A549 (cell line): ENCODE measurements at regions not wholly inside any gene's neighbourhood (a gene's known extent, or its start where the extent isn't known, plus 50 kb on each side); places are given as distances from the start of the nearest gene placed in this dataset.

ENCODE experiments used
- HOXB13 ChIP-seq: fragments of 250-450 bp; sonication (Bioruptor Pico); IDR thresholded peaks from 2 replicates; pipeline ENCODE4 v1.5.0; 2020; ENCODE audit warnings: low read depth, mild to moderate bottlenecking, moderate library complexity
- RARB ChIP-seq: fragments of 250-450 bp; sonication (Bioruptor Pico); IDR thresholded peaks from 2 replicates; pipeline ENCODE4 v1.8.0; 2021; ENCODE audit warnings: mild to moderate bottlenecking, moderate library complexity
- ZFP36 ChIP-seq: fragments of 450-650 bp; IDR thresholded peaks from 2 replicates; pipeline ENCODE4 v1.6.1; 2014; ENCODE audit warnings: borderline replicate concordance; ENCODE audit not compliant: partially characterized antibody
- TF ChIP-seq, protein P1 (sequence below): fragments of >200 bp; sonication (Bioruptor Twin); formaldehyde crosslinking; IDR thresholded peaks from 3 replicates; pipeline ENCODE4 v1.5.1; 2016

DNA sequence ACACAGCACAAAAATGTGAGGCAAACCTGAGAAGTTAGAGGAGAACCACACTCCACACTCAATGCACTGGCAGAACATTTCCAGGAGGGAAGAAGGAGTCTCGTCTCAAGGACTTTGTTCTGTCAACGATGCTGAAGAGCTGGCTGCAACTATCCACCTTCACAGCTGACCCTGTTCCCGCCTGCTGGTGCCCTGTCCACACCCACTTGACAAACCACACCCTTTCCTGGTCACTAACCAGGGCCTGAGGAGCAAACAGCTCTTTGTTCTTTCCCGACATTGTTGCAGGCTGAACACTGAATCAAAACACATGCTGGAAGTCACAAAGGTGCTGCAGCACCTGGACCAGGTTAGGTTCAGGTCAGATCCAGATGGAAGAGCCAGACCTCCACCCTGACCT lies 92.6 kb upstream of the ARRDC4 start:
- TF ChIP-seq, protein P1, sequence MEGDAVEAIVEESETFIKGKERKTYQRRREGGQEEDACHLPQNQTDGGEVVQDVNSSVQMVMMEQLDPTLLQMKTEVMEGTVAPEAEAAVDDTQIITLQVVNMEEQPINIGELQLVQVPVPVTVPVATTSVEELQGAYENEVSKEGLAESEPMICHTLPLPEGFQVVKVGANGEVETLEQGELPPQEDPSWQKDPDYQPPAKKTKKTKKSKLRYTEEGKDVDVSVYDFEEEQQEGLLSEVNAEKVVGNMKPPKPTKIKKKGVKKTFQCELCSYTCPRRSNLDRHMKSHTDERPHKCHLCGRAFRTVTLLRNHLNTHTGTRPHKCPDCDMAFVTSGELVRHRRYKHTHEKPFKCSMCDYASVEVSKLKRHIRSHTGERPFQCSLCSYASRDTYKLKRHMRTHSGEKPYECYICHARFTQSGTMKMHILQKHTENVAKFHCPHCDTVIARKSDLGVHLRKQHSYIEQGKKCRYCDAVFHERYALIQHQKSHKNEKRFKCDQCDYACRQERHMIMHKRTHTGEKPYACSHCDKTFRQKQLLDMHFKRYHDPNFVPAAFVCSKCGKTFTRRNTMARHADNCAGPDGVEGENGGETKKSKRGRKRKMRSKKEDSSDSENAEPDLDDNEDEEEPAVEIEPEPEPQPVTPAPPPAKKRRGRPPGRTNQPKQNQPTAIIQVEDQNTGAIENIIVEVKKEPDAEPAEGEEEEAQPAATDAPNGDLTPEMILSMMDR = no peak
- no peak for TF ChIP-seq ZFP36
- TF ChIP-seq HOXB13 (CRISPR knock-in tag) = no peak
- TF ChIP-seq RARB (CRISPR knock-in tag) = no peak
